GM23338 (cell line): ENCODE measurements at regions not wholly inside any gene's neighbourhood (a gene's known extent, or its start where the extent isn't known, plus 50 kb on each side); places are given as distances from the start of the nearest gene placed in this dataset.

Experiments
- CREB1 ChIP-seq: fragments of 250-450 bp; sonication (Bioruptor Pico); IDR thresholded peaks from 2 replicates; pipeline ENCODE4 v1.5.0; 2020; ENCODE audit warnings: low read depth, mild to moderate bottlenecking, moderate library complexity
- EZH2 ChIP-seq: fragments of 200-600 bp; sonication (generic); IDR thresholded peaks from one replicate; pipeline ENCODE4 v1.8.0; 2017; ENCODE audit warnings: antibody characterized with exemption, mild to moderate bottlenecking, low read depth; ENCODE audit not compliant: unreplicated experiment
- EZH2phosphoT487 ChIP-seq: fragments of 200-600 bp; sonication (generic); IDR thresholded peaks from one replicate; pipeline ENCODE4 v1.8.1; 2018; ENCODE audit warnings: antibody characterized with exemption; ENCODE audit not compliant: unreplicated experiment
- JUNB ChIP-seq: IDR thresholded peaks from one replicate; pipeline ENCODE4 v1.6.1; 2016; ENCODE audit warnings: antibody characterized with exemption; ENCODE audit not compliant: unreplicated experiment
- POLR2AphosphoS5 ChIP-seq: IDR thresholded peaks from 2 replicates; pipeline ENCODE4 v1.6.1; 2016; ENCODE audit warnings: antibody characterized with exemption, low read depth
- ZNF114 ChIP-seq: fragments of 250-450 bp; sonication (Bioruptor Pico); IDR thresholded peaks from 2 replicates; pipeline ENCODE4 v1.5.0; 2020; ENCODE audit warnings: mild to moderate bottlenecking, moderate library complexity
- TF ChIP-seq, protein P1 (sequence below), 2 experiments: fragments of 200-600 bp in 1 of 2; sonication (generic) in 1 of 2; conservative IDR thresholded peaks; 2 replicates each; pipeline versions ENCODE4 v1.5.1 to v1.6.1; 2016 to 2017; ENCODE audit warnings: antibody characterized with exemption in 2 of 2, low read depth in 2 of 2, mild to moderate bottlenecking in 2 of 2, moderate library complexity in 1 of 2
- TF ChIP-seq, protein P2 (sequence below): IDR thresholded peaks from one replicate; pipeline ENCODE4 v1.6.1; 2018; ENCODE audit warnings: antibody characterized with exemption; ENCODE audit not compliant: unreplicated experiment
- TF ChIP-seq, protein P3 (sequence below): IDR thresholded peaks from 2 replicates; pipeline ENCODE4 v1.6.1; 2016; ENCODE audit warnings: antibody characterized with exemption

DNA sequence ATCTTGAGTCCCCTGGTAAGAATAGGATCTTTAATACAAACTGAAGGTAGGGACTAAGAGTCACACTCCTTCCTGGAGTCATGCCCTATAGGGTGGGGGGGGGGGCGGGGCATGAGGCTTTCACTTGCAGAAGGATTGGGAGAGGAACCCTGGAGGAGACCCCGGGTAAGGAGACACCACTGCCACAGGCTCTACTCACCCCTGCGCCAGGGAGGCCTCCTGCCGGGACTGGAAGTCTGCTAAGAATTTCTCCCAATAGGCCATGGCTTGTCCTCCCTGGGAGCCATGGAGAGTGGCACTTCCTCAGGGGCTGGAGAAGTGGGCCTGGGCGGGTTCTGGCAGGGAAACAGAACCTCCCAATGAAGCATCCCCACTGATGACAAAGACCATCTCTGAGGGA, 645.3 kb upstream of the RAB6C start:
- TF ChIP-seq, protein P1, sequence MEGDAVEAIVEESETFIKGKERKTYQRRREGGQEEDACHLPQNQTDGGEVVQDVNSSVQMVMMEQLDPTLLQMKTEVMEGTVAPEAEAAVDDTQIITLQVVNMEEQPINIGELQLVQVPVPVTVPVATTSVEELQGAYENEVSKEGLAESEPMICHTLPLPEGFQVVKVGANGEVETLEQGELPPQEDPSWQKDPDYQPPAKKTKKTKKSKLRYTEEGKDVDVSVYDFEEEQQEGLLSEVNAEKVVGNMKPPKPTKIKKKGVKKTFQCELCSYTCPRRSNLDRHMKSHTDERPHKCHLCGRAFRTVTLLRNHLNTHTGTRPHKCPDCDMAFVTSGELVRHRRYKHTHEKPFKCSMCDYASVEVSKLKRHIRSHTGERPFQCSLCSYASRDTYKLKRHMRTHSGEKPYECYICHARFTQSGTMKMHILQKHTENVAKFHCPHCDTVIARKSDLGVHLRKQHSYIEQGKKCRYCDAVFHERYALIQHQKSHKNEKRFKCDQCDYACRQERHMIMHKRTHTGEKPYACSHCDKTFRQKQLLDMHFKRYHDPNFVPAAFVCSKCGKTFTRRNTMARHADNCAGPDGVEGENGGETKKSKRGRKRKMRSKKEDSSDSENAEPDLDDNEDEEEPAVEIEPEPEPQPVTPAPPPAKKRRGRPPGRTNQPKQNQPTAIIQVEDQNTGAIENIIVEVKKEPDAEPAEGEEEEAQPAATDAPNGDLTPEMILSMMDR (conservative IDR thresholded peaks at IDR 0.05; ENCODE audit: low read depth in 2 of 2) = no peak
- TF ChIP-seq JUNB (no peak), POLR2AphosphoS5 (no peak), EZH2 (no peak), EZH2phosphoT487 (no peak), ZNF114 (CRISPR knock-in tag) (no peak), CREB1 (no peak)
- TF ChIP-seq, protein P2, sequence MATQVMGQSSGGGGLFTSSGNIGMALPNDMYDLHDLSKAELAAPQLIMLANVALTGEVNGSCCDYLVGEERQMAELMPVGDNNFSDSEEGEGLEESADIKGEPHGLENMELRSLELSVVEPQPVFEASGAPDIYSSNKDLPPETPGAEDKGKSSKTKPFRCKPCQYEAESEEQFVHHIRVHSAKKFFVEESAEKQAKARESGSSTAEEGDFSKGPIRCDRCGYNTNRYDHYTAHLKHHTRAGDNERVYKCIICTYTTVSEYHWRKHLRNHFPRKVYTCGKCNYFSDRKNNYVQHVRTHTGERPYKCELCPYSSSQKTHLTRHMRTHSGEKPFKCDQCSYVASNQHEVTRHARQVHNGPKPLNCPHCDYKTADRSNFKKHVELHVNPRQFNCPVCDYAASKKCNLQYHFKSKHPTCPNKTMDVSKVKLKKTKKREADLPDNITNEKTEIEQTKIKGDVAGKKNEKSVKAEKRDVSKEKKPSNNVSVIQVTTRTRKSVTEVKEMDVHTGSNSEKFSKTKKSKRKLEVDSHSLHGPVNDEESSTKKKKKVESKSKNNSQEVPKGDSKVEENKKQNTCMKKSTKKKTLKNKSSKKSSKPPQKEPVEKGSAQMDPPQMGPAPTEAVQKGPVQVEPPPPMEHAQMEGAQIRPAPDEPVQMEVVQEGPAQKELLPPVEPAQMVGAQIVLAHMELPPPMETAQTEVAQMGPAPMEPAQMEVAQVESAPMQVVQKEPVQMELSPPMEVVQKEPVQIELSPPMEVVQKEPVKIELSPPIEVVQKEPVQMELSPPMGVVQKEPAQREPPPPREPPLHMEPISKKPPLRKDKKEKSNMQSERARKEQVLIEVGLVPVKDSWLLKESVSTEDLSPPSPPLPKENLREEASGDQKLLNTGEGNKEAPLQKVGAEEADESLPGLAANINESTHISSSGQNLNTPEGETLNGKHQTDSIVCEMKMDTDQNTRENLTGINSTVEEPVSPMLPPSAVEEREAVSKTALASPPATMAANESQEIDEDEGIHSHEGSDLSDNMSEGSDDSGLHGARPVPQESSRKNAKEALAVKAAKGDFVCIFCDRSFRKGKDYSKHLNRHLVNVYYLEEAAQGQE = no peak
- TF ChIP-seq, protein P3, sequence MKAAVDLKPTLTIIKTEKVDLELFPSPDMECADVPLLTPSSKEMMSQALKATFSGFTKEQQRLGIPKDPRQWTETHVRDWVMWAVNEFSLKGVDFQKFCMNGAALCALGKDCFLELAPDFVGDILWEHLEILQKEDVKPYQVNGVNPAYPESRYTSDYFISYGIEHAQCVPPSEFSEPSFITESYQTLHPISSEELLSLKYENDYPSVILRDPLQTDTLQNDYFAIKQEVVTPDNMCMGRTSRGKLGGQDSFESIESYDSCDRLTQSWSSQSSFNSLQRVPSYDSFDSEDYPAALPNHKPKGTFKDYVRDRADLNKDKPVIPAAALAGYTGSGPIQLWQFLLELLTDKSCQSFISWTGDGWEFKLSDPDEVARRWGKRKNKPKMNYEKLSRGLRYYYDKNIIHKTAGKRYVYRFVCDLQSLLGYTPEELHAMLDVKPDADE = no peak
